HG03558 (cell line): ENCODE measurements at regions not wholly inside any gene's neighbourhood (a gene's known extent, or its start where the extent isn't known, plus 50 kb on each side); places are given as distances from the start of the nearest gene placed in this dataset.
"Not testable (repeated sequence)": the region's sequence is repeated elsewhere in the genome, so short reads cannot be mapped to it uniquely, and the experiment has no call there.

Experiments
- ATAC-seq: cut with Tn5 transposase; IDR thresholded peaks from one replicate; pipeline ENCODE4 v1.9.1; 2021; ENCODE audit warnings: moderate number of reproducible peaks; ENCODE audit not compliant: unreplicated experiment; ENCODE audit errors: extremely low read depth

DNA sequence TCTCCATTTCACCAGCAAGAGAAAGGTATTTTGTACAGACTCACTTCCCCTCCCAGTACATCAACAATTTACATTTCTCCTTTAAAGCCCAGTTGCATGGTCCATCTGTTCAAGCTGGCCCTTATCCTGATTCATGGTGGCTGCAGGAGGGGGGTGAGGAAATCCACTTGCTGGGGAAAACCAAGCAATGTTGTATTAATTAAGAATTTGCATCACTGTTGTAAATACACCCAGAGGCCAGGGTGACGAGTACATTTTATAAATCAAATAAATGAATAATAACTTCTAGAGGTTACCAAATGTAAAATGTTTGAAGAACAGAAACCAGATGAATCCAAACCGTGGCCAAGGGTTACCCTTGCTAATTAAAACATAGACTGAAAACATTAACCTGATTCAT is 395.9 kb upstream of the INTU start:
- no peak for ATAC-seq

DNA sequence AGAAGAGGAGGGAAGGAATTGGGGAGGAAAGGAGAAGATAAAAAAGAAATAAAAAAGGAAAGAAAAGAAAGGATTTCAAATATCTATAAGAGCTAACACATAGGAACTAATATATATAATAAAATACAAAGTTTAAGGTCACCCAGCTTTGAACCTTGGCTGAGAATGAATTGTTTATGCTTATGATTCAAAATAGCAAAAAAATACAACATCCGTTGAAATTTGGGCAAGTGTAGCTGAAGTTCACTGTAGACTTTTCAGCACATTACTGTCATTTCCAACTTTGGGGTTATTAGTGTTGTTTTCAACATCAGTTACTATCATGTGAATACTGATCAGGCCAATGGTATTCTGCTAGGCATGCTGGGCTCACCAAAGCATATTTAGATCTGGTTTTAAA is 395.2 kb upstream of the INTU start:
- no peak for ATAC-seq

DNA sequence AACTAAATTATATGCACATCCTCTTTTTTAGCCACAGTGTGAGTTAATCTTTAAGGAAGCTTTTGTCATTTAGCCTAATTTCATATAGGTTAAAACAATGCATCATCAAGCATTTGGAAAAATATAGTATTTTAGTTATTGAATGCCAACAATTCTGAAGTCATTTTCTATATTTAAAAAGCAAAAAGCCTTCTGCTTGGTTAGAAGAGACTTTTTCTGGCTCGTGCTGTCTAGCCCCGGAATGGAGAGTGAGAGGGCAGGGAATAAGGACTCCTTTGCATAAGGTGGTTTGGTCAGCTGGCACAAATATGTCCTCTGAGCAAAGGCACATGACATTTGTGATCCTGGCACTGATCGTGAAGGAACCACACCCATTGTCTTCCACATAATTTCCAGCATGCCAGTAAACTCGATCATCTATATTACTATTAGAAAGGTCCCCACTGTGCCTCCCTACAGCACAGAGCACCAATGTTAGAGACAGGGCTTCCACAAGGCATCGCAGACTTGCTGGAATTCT is 393.7 kb upstream of the INTU start:
- ATAC-seq, result no peak

DNA sequence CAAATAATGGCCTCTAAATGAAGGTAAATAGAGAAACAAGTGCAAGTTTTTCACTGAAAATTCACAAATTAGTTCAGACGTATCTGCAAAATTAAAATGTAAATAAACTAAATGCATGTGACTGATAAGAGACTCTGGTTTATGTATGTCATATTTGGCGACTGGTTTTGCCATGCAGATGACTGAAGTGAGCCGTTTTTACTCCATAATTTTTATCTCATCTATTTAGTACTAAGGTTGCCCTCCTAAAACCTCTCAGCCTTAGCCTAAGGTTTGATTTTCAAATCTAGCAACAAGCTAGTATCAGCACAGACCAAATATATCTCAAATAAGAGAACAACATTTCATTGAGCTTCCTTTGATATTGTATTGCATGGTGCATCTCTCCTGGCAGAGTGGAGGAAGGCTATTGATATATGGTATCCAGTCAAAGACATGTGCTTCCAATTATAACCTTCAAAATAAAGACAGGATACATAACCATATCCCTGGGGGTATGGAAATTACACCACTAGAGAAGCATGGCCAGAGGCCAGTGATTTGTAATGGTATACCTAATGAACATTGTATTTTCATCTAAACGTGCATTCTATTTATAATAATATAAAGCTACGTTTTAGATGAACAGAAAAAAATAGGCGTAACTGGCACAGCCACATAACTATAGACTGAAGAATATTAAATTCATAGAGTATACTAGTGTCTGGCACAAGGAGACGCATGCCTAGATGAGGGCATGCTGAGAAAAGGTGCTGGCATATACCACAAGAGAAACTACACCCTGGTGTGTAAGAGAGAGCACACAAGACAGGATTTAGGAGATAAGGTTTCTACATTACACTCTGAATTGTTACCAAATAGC is 392.6 kb upstream of the INTU start:
- ATAC-seq, result no peak

DNA sequence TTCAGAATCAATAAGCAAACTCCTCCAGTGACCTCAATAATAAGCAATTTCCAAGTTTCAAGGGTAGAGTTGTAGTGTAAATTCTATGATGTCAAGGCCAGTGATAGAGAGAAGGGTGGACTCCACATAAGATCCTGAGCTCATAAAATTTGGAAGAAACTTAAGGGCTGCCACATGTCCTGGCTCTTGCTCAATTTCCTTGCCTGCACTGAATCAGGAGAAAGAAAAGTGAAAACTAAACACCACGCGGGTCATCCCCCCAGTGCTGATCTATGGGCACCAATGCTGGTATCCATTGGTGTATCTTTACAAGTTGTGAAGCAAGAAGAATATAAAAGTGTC is 392.0 kb upstream of the INTU start:
- no peak for ATAC-seq

DNA sequence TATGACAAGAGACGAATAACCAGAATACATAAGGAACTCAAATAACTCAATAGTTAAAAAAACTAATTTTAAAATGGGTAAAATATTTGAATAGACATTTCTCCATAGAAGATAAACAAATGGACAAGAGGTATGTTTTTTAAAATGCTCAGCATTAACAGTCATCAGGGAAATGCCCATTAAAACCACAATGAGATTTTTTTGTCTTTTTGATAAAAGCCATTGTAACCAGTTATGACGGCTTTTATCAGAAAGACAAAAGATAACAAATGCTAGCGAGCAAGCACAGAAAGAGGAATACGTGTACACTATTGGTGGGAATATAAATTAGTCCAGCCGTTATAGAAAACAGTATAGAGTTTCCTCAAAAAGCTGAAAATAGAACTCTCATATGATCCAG is 388.2 kb upstream of the INTU start:
- no peak for ATAC-seq

DNA sequence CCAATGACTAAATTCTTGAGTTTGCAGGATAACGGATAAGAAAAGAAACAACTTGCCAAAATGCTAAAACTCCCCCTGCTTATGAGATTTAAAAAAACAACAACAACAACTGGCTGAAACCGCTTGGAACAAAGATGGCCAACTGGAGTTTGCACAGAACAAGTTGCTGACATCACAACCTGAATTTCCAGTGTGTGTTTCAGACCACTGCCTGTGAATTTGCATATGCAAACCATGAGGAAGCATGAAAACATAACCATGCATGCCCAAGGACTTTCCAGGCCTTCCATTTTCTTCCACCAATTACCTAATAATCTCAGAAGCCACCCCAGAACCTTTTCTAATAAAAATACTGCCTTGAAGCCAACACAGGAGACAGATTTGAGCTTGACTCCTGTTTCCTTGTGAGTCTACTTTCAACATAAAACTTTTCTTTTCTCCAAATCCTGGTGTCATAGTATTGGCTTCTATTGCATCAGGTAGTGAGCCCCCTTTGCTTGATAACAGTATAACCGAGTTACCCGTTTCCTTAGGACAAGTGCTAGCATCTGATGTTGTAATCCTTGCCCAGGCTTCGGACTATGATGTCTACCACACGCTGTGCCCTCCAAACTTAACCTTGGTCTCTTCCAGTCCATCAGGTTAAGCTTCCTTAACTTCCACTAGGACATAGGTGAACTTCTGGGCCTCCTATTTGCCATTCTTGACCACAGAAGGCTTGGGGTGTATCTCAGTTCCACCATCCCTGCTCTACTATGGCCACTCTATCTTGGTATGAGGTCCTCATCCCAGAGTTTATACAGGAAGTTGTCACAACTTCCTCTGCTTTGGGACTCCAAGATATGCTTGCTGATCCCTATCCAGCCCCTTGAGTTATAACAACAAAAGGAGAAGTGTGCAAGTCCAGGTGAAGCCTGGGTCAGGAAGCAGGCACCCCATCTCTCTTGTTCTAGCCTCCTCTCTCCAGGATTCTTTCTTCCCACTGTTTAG is 385.5 kb upstream of the INTU start:
- ATAC-seq, result no peak

DNA sequence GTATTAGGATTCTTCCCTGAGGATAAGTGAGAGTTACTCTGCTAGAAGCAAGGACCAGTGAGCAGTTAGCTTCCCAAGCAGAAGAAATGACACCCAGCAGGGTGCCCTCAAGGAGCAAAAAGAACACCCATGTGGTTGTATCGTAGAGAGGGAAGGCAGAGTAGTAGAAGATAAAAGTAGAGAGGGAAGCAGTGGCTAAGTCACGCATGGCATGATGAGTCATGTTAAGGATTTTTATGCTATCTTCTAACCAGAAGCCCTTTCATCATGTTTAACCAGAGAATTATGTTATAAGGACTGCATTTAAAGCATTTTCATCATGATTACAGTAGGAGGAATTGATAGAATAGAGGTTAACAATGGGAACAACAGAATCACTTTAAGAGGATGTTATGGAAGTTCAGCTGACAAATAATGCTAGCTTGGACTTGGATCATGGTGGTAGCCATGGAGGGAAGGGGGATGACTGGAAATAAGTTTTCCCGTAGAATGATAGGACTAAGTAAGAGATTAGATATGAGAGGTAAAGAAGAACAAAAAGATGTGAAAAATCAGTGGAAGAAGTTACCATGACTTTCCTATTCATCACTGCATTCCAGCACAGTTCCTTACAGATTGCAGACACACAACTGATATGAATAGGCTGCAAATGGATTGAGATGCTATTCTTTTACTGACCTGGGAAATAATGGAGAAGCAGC is 383.5 kb upstream of the INTU start:
- no peak for ATAC-seq

DNA sequence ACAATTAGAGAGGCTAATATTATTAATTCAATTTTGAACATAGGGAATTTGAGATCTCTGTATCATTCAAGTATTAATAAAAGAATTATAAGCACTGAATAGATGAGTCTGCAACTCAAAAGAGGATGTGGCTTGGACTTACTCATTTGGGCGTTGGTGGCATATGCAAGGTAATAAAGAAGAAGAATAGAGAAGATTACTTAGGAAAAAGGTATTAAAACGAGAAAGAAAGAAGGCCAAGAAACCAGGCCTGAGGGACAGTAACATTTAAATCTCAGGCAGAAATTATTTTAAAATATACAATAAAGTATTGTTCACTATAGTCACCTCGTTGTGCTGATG is 383.0 kb upstream of the INTU start:
- ATAC-seq, result no peak

DNA sequence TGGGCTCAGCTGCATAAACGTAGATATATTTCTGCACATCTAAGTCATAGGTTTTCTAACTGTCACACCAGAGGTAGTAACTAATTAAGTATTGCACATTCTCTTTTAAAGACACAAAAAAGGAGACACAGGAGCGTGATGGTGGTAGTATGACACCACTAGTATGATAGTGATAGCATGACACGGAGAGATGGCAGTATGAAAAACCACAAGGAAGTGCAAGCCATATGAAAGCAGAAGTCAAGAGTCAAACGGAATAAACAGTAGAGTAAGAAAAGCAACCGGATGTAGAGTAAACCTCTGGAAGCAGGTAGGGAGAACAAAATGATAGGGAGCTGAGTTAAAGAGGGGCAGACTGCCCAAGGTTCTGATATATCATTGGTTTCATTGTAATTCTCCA is 382.2 kb upstream of the INTU start:
- ATAC-seq, result peak; percentile 43

DNA sequence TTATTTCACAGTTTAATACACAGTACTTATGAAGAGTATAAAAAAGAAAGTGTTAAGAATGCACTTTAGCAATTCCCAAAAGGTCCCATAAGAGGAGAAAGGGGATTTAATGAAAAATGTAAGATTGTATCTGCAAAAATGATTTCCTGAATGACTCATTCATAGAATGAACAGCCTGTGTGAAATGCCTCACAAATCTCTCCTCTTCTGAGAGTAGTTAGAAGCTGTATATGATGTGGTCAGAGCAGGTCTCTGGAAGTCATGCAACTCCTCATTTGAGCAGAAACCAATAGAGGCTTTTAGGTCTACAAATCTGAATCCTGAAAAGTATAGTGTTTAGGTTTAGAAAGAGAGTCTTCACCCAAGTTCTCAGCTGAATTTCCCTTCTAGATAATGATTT is 381.3 kb upstream of the INTU start:
- no peak for ATAC-seq

DNA sequence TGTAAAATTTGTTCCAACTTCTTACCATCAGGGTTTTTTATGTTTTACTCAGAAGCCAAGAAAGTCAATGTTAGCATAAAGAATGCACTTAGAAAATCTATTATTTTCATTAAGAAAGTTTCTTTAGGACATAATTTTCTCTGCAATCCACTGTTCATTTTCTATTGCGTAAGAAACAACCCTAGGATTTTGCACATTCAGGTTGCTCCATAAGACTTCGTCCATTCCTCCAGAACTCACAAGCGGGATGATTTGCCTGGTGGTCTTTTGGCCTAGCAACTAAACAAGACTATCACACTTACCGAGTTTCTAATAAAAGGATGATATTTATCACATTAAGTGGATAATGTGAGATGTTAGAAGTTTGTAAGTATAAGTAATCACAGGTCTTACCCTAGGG is 376.3 kb upstream of the INTU start:
- ATAC-seq, result no peak

DNA sequence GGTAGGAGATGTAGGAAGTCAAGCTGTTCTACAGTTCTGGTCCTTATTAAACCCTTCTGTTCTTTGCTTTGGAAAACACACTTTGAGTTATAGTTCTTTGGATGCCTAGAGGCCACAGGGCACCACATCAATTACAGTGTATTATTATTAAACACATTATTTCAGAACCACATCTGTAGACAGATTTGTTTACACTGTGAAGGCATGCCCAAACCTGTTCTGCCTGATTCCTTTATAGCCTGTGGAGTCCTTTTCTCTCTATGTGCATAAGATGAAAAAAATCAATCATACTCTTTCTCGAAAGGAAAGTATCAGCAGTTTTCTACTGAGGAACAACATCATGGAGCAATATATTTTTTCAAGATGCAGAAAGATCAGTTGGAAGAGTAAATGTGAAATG is 371.3 kb upstream of the INTU start:
- no peak for ATAC-seq

DNA sequence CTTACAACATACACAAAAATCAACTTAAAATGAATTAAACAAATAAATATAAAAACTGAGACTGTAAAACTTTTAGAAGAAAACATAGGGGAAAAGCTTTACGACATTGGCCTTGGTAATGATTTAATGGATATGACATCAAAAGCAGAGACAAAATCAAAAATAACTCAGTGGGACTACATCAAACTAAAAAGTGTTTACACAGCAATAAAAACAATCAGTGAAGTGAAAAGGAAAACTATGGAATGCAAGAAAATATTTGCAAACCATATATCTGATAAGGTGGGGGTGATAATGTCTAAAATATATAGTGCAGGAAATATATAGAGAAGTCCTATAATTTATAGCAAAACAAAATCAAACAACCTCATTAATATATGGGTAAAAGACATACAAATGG is 364.4 kb upstream of the INTU start:
- no peak for ATAC-seq

DNA sequence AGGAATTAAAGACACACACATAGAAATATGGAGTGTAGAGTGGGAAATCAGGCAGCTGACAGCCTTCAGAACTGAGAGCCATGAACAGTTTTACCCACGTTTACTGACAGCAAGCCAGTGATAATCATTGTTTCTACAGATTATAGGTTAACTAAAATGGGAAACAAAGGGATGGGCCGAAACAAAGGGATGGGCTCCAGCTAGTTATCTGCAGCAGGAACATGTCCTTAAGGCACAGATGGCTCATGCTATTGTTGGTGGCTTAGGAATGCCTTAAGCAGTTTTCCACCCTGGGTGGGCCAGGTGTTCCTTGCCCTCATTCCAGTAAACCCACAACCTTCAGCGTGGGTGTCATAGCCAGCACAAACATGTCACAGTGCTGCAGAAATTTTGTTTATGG is 355.7 kb upstream of the INTU start:
- ATAC-seq, result not testable (repeated sequence)

DNA sequence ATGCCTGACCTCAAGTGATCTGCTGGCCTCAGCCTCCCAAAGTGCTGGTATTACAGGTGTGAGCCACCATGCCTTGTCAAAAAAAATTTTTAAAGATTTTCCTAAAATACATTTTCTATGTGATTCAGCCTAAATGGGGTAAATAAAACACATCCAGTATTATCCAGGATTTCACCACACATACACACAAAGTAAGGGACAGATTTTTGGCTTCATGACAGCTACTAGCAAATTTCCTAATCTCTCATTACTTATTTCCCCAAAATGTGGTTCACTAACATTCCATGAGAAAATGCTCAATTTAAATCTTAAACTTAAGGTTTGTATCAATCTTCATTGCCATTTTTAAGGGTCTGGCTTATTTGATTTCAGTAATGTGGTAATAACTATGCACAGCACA is 348.5 kb upstream of the INTU start:
- no peak for ATAC-seq

DNA sequence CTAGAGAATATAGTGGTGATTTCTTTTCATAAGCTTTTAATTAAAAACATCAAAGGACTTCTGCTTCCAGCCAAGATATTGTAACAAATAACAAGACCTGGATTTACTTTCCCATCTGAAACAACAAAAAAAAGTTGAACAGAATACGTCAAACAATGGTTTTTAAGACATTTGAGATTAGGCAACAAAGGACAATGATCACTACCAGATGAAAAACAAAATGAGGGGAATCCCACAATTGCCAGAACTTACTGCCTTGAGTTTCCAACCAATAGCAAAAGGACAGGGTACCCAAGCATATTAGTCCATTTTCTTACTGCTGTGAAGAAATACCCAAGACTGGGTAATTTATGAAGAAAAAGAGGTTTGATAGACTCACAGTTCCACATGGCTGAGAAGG is 341.4 kb upstream of the INTU start:
- ATAC-seq, result no peak

DNA sequence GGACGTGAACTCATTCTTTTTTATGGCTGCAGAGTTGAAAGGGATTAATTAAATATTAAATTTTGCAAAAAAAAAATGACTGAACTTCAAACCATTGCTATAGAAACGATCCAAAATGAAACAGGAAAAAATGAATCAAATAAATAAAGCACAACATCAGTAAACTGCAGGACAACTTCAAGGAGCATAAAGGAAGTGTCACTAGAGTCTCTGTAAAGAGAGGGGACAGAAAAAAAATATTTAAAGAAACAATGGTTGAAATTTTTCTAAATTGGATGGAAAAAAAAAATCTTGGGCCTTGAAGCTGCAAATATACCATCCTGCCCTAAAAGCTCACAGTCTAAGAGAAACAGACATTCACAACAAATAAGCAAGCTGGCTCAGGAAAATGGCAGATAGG is 339.3 kb upstream of the INTU start:
- ATAC-seq, result no peak

DNA sequence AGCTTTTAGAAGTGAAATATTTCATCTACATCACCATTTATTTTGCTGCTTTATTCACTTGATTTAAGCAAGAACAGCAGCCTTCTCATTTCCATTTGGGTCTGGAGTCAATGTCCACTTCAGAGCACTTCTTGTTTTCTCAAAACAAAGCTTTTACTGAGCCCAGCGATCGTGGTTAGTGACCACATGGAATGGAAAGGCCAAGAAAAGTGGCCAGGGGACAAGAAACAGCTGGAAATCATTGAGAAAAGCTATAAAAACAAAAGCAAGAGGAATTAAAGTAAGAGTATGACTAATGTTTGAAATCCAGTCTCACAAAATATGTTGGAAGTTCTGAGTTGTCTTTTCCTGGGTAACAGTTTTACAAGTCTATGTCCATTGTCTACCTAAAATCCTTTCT is 328.4 kb upstream of the INTU start:
- ATAC-seq, result no peak

DNA sequence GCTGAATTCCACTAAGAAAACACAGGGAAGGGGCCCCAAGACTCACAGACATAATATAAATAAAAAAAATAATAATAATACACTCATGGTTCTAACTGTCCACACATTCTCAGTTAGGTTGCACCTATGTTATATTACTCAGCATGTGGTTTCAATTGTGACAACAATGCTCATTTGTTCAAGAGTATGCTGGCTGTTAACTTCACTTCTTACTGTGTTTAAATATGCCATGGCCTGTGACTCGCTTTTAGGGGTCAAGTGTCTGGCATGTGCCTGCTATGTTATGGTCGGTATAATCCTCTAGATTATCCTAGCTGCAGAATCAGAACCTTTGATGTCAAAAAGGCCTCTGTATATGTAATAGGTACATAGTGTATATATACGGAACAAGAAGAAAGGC is 324.8 kb upstream of the INTU start:
- no peak for ATAC-seq
